IMR-90 (cell line): ENCODE measurements at regions not wholly inside any gene's neighbourhood (a gene's known extent, or its start where the extent isn't known, plus 50 kb on each side); places are given as distances from the start of the nearest gene placed in this dataset.

Experiments used
- ATAC-seq: fragments of 200-7000 bp; cut with Tn5 transposase; 2 replicates; pipeline ENCODE4 v1.9.1; 2020; ENCODE audit warnings: low read depth, mild to moderate bottlenecking, moderate library complexity
- BruUV-seq: library from RNA; stranded (reverse); fragments of 400-500 nt; replicated peaks from 2 replicates; lab custom pipeline; 2021; lab: Mats Ljungman, UMichigan
- CTCF ChIA-PET: fragments of 300-600 bp; formaldehyde crosslinking; extraction: SDS; loops from one replicate; lab custom pipeline; 2021; ENCODE audit warnings: antibody characterized with exemption; lab: Yijun Ruan, JAX
- POLR2A ChIA-PET: fragments of 300-600 bp; sonication (Branson Sonifier 250); formaldehyde crosslinking; loops from one replicate; lab custom pipeline; 2022; ENCODE audit warnings: antibody characterized with exemption; ENCODE audit not compliant: unreplicated experiment; lab: Charles Lee
- DNase-seq: peaks from one replicate; pipeline ENCODE4 v3.0.0; 2013
- H2AFZ ChIP-seq: replicated peaks from 2 replicates; pipeline ENCODE3; 2013; ENCODE audit warnings: low read length, mild to moderate bottlenecking; ENCODE audit not compliant: poor library complexity
- H2AK5ac ChIP-seq: 2 replicates; pipeline ENCODE4 v1.6.1; 2013; ENCODE audit warnings: low read depth, low read length, inconsistent platforms
- H2AK9ac ChIP-seq: replicated peaks from 2 replicates; pipeline ENCODE3; 2013; ENCODE audit warnings: mild to moderate bottlenecking, low read depth, low read length, moderate library complexity; ENCODE audit not compliant: poor library complexity
- H2BK120ac ChIP-seq: 2 replicates; pipeline ENCODE4 v1.6.1; 2013; ENCODE audit warnings: low read depth, low read length, inconsistent platforms
- H2BK15ac ChIP-seq: 3 replicates; pipeline ENCODE4 v1.6.1; 2013; ENCODE audit warnings: low read depth, low read length, inconsistent platforms
- H2BK20ac ChIP-seq: 2 replicates; pipeline ENCODE4 v1.6.1; 2013; ENCODE audit warnings: low read depth, mild to moderate bottlenecking, inconsistent platforms, low read length, moderate library complexity
- H2BK5ac ChIP-seq: 2 replicates; pipeline ENCODE4 v1.6.1; 2013; ENCODE audit warnings: mild to moderate bottlenecking, low read depth, low read length, inconsistent platforms; ENCODE audit not compliant: poor library complexity, severe bottlenecking
- H3K14ac ChIP-seq: replicated peaks from 2 replicates; pipeline ENCODE4 v1.6.1; 2013; ENCODE audit warnings: low read depth, low read length, inconsistent platforms
- H3K18ac ChIP-seq: 2 replicates; pipeline ENCODE4 v1.6.1; 2013; ENCODE audit warnings: low read depth, low read length, control low read depth
- H3K23ac ChIP-seq: 2 replicates; pipeline ENCODE4 v1.6.1; 2013; ENCODE audit warnings: low read depth, low read length, inconsistent platforms
- H3K27ac ChIP-seq: 2 replicates; pipeline ENCODE4 v1.5.1; 2013; ENCODE audit warnings: mild to moderate bottlenecking, control low read depth, low read length; ENCODE audit not compliant: insufficient read depth
- H3K27me3 ChIP-seq: 2 replicates; pipeline ENCODE4 v1.6.1; 2013; ENCODE audit warnings: low read length; ENCODE audit not compliant: control insufficient read depth, insufficient read depth
- H3K36me3 ChIP-seq: 2 replicates; pipeline ENCODE4 v1.6.1; 2013; ENCODE audit warnings: low read length, mixed read lengths; ENCODE audit not compliant: control insufficient read depth, insufficient read depth
- H3K4ac ChIP-seq: 2 replicates; pipeline ENCODE4 v1.6.1; 2013; ENCODE audit warnings: low read depth, low read length, inconsistent platforms
- H3K4me1 ChIP-seq: 2 replicates; pipeline ENCODE4 v1.6.1; 2013; ENCODE audit warnings: low read length, mixed read lengths; ENCODE audit not compliant: control insufficient read depth, insufficient read depth
- H3K4me2 ChIP-seq: 2 replicates; pipeline ENCODE4 v1.6.1; 2013; ENCODE audit warnings: low read depth, mild to moderate bottlenecking, control low read depth, low read length, moderate library complexity
- H3K4me3 ChIP-seq: 2 replicates; pipeline ENCODE4 v1.5.1; 2013; ENCODE audit warnings: low read depth, mild to moderate bottlenecking, control low read depth, low read length, moderate library complexity; ENCODE audit not compliant: insufficient read depth
- H3K56ac ChIP-seq: 2 replicates; pipeline ENCODE4 v1.6.1; 2013; ENCODE audit warnings: low read length, inconsistent platforms; ENCODE audit not compliant: insufficient read depth; ENCODE audit errors: extremely low read depth
- H3K79me1 ChIP-seq, 2 experiments: 2 replicates each; pipeline ENCODE4 v1.6.1; 2013; ENCODE audit warnings: low read length in 2 of 2, inconsistent platforms in 1 of 2, low read depth in 1 of 2
- H3K9ac ChIP-seq: 2 replicates; pipeline ENCODE4 v1.6.1; 2013; ENCODE audit warnings: low read depth, low read length, control low read depth
- H3K9me1 ChIP-seq: 2 replicates; pipeline ENCODE4 v1.6.1; 2013; ENCODE audit warnings: low read length, inconsistent platforms; ENCODE audit not compliant: insufficient read depth
- H3K9me3 ChIP-seq: 2 replicates; pipeline ENCODE4 v1.6.1; 2013; ENCODE audit warnings: low read length; ENCODE audit not compliant: control insufficient read depth, insufficient read depth
- H4K20me1 ChIP-seq: 2 replicates; pipeline ENCODE4 v1.6.1; 2013; ENCODE audit warnings: low read length, inconsistent platforms; ENCODE audit not compliant: insufficient read depth
- H4K5ac ChIP-seq: 2 replicates; pipeline ENCODE4 v1.6.1; 2013; ENCODE audit warnings: mild to moderate bottlenecking, low read depth, low read length, control low read depth
- H4K8ac ChIP-seq, 2 experiments: 2 replicates each; pipeline ENCODE4 v1.6.1; 2013; ENCODE audit warnings: low read depth in 2 of 2, low read length in 2 of 2, control low read depth in 1 of 2, inconsistent platforms in 1 of 2
- H4K91ac ChIP-seq: 2 replicates; pipeline ENCODE4 v1.6.1; 2013; ENCODE audit warnings: low read depth, low read length, inconsistent platforms; ENCODE audit not compliant: insufficient read depth
- BHLHE40 ChIP-seq: fragments of 150-350 bp; IDR thresholded peaks from 2 replicates; pipeline ENCODE4 v1.6.1; 2016; ENCODE audit warnings: mild to moderate bottlenecking, low read depth, low read length
- CHD1 ChIP-seq: IDR thresholded peaks from 2 replicates; pipeline ENCODE4 v1.6.1; 2012; ENCODE audit warnings: low read depth, low read length, improper control_type of control experiment
- ELK1 ChIP-seq: fragments of 150-350 bp; IDR thresholded peaks from 2 replicates; pipeline ENCODE4 v1.6.1; 2016; ENCODE audit warnings: low read depth, mild to moderate bottlenecking, low read length, moderate library complexity, borderline replicate concordance
- FOS ChIP-seq: fragments of 150-350 bp; IDR thresholded peaks from 2 replicates; pipeline ENCODE4 v1.6.1; 2016; ENCODE audit warnings: low read depth, low read length
- MAFK ChIP-seq: IDR thresholded peaks from 2 replicates; pipeline ENCODE4 v1.6.1; 2012; ENCODE audit warnings: low read depth, low read length, improper control_type of control experiment
- MAZ ChIP-seq: IDR thresholded peaks from 2 replicates; pipeline ENCODE4 v1.6.1; 2012; ENCODE audit warnings: low read depth, mild to moderate bottlenecking, low read length, improper control_type of control experiment, moderate library complexity, borderline replicate concordance
- RCOR1 ChIP-seq: IDR thresholded peaks from 2 replicates; pipeline ENCODE4 v1.6.1; 2012; ENCODE audit warnings: mild to moderate bottlenecking, low read length, improper control_type of control experiment; ENCODE audit not compliant: insufficient replicate concordance
- WGBS, 2 experiments: methylation state at CpG; one replicate each; pipeline versions ENCODE4 v1.1.5 to v1.1.7; 2013; ENCODE audit warnings: missing lambda C conversion rate in 2 of 2; ENCODE audit not compliant: insufficient read length in 1 of 2; ENCODE audit errors: extremely low coverage in 2 of 2; 5-methylcytosine and 5-hydroxymethylcytosine counted together
- dilution Hi-C: fragments of 300-500 bp; cut with HindIII; formaldehyde crosslinking; loops from one replicate; pipeline ENCODE4 v1.14.3; 2018; ENCODE audit warnings: low sequenced_read_pairs; ENCODE audit not compliant: unreplicated experiment
- in situ Hi-C: fragments of 300-500 bp; cut with MboI; formaldehyde crosslinking; loops from 3 replicates; pipeline ENCODE4 v1.14.3; 2019; ENCODE audit warnings: low sequenced_read_pairs, inconsistent platforms, mixed read lengths
- intact Hi-C: fragments of 100-400 bp; cut with micrococcal nuclease; formaldehyde crosslinking; loops from 2 replicates; pipeline ENCODE4 v1.10.0; 2022

GRCh38 chr18:30485078-30485477 is 557.5 kb downstream of the DSC3 start:
- no peak overlapping the region for H2BK20ac ChIP-seq
- H2AK9ac ChIP-seq: no peak overlapping the region
- no peak for TF ChIP-seq CHD1
- TF ChIP-seq FOS: no peak
- no peak for TF ChIP-seq RCOR1
- no peak for TF ChIP-seq BHLHE40
- no peak for TF ChIP-seq ELK1
- TF ChIP-seq MAFK: no peak
- TF ChIP-seq MAZ: no peak
- dilution Hi-C loops (no loop called here), intact Hi-C loops (no loop called here), in situ Hi-C loops (no loop called here)
- no peak overlapping the region for H4K8ac ChIP-seq
- H2BK15ac ChIP-seq: no peak overlapping the region
- no peak overlapping the region for H2BK120ac ChIP-seq
- no peak overlapping the region for H2AK5ac ChIP-seq
- no peak overlapping the region for H4K5ac ChIP-seq
- H3K4me2 ChIP-seq: no peak overlapping the region
- no peak overlapping the region for H3K14ac ChIP-seq
- no peak overlapping the region for H3K18ac ChIP-seq
- no peaks in the 10 kb centered on the region for H3K36me3 ChIP-seq
- peaks cover 2% of the 10 kb centered on the region; the same call in 1 of the 2 replicates for H3K9me3 ChIP-seq
- no peak for ATAC-seq
- POLR2A ChIA-PET: no interaction called here
- no peak overlapping the region for H4K91ac ChIP-seq
- no peaks in the 10 kb centered on the region for H3K4me1 ChIP-seq
- H3K27ac ChIP-seq: no peak overlapping the region
- H3K27me3 ChIP-seq: no peaks in the 10 kb centered on the region
- H3K4ac ChIP-seq: no peak overlapping the region
- no peak overlapping the region for H3K23ac ChIP-seq
- H3K9me1 ChIP-seq: no peaks in the 10 kb centered on the region
- H3K79me1 ChIP-seq: no peaks in the 10 kb centered on the region
- WGBS, 2 experiments: no CpG with 5 or more reads among the region's 2 CpGs
- no peak overlapping the region for H3K9ac ChIP-seq
- CTCF ChIA-PET: no interaction called here
- no TSS peak for BruUV-seq
- H4K20me1 ChIP-seq: no peaks in the 10 kb centered on the region
- no peak overlapping the region for H3K56ac ChIP-seq
- DNase-seq: no peak
- H2AFZ ChIP-seq: no peak overlapping the region
- no peak overlapping the region for H3K4me3 ChIP-seq
- H2BK5ac ChIP-seq: no peak overlapping the region
